Liver (tissue), 8 donors: ENCODE measurements at regions not wholly inside any gene's neighbourhood (a gene's known extent, or its start where the extent isn't known, plus 50 kb on each side); places are given as distances from the start of the nearest gene placed in this dataset.

ENCODE experiments used
- DNase-seq: peaks from one replicate; pipeline ENCODE4 v3.0.0-alpha.2; 2017; ENCODE audit warnings: low spot score
- H3K27ac ChIP-seq, 2 donors: one replicate each; pipeline ENCODE4 v1.7.0; 2013; ENCODE audit warnings: inconsistent platforms in 2 of 2, low read length in 2 of 2, control low read depth in 1 of 2, low read depth in 1 of 2, mild to moderate bottlenecking in 1 of 2
- H3K27me3 ChIP-seq, 4 donors: one replicate each; pipeline versions ENCODE4 v1.6.1 to v1.7.0; 2013; ENCODE audit warnings: low read length in 3 of 4, inconsistent platforms in 1 of 4, mild to moderate bottlenecking in 1 of 4, moderate library complexity in 1 of 4; ENCODE audit not compliant: control insufficient read depth in 4 of 4, insufficient read depth in 4 of 4
- H3K36me3 ChIP-seq, 4 donors: one replicate each; pipeline versions ENCODE4 v1.6.1 to v1.7.0; 2013; ENCODE audit warnings: low read length in 3 of 4, mild to moderate bottlenecking in 3 of 4, low read depth in 1 of 4, moderate library complexity in 1 of 4; ENCODE audit not compliant: control insufficient read depth in 4 of 4, insufficient read depth in 3 of 4
- H3K4me1 ChIP-seq, 4 donors: one replicate each; pipeline versions ENCODE4 v1.6.1 to v1.7.0; 2013; ENCODE audit warnings: low read length in 3 of 4, mild to moderate bottlenecking in 3 of 4, moderate library complexity in 1 of 4; ENCODE audit not compliant: control insufficient read depth in 4 of 4, insufficient read depth in 4 of 4
- H3K4me3 ChIP-seq, 3 donors: one replicate each; pipeline versions ENCODE4 v1.6.1 to v1.7.0; 2013; ENCODE audit warnings: low read length in 3 of 3, control low read depth in 1 of 3, low read depth in 1 of 3, mild to moderate bottlenecking in 1 of 3
- H3K9ac ChIP-seq, 2 donors: one replicate each; pipeline ENCODE4 v1.7.0; 2013; ENCODE audit warnings: low read length in 2 of 2, mild to moderate bottlenecking in 2 of 2, moderate library complexity in 2 of 2, control low read depth in 1 of 2, low read depth in 1 of 2
- H3K9me3 ChIP-seq, 4 donors: one replicate each; pipeline versions ENCODE4 v1.6.1 to v1.7.0; 2013; ENCODE audit warnings: low read length in 3 of 4; ENCODE audit not compliant: control insufficient read depth in 4 of 4
- CTCF ChIP-seq: fragments of 150-350 bp; IDR thresholded peaks from 2 replicates; pipeline ENCODE4 v1.5.1; 2017; ENCODE audit warnings: improper control_type of control experiment, low read depth, low read length; ENCODE audit not compliant: missing input control
- EGR1 ChIP-seq, 2 donors: IDR thresholded peaks; 2 replicates each; pipeline ENCODE4 v1.6.1; 2016 to 2018; ENCODE audit warnings: antibody characterized with exemption in 2 of 2, low read depth in 2 of 2
- GABPA ChIP-seq, 2 donors: IDR thresholded peaks in 1 of 2; conservative IDR thresholded peaks in 1 of 2; 2 replicates each; pipeline ENCODE4 v1.6.1; 2016; ENCODE audit warnings: antibody characterized with exemption in 2 of 2, mild to moderate bottlenecking in 1 of 2, moderate library complexity in 1 of 2
- HNF4A ChIP-seq, 2 donors: conservative IDR thresholded peaks; 2 replicates each; pipeline ENCODE4 v1.6.1; 2016; ENCODE audit warnings: antibody characterized with exemption in 2 of 2, mild to moderate bottlenecking in 2 of 2
- HNF4G ChIP-seq: IDR thresholded peaks from 2 replicates; pipeline ENCODE4 v1.6.1; 2016; ENCODE audit warnings: antibody characterized with exemption
- JUND ChIP-seq, 2 donors: IDR thresholded peaks; 2 replicates each; pipeline ENCODE4 v1.6.1; 2016; ENCODE audit warnings: antibody characterized with exemption in 2 of 2
- NR2F2 ChIP-seq: IDR thresholded peaks from 2 replicates; pipeline ENCODE4 v1.6.1; 2016; ENCODE audit warnings: antibody characterized with exemption
- RAD21 ChIP-seq, 2 donors: IDR thresholded peaks; 2 replicates each; pipeline ENCODE4 v1.6.1; 2016; ENCODE audit warnings: antibody characterized with exemption in 2 of 2, mild to moderate bottlenecking in 2 of 2
- REST ChIP-seq: IDR thresholded peaks from 2 replicates; pipeline ENCODE4 v1.6.1; 2016; ENCODE audit warnings: antibody characterized with exemption, mild to moderate bottlenecking
- RXRA ChIP-seq, 2 donors: IDR thresholded peaks; 2 replicates each; pipeline ENCODE4 v1.6.1; 2017 to 2018; ENCODE audit warnings: antibody characterized with exemption in 2 of 2, mild to moderate bottlenecking in 1 of 2
- SP1 ChIP-seq: IDR thresholded peaks from 2 replicates; pipeline ENCODE4 v1.6.1; 2018; ENCODE audit warnings: antibody characterized with exemption, mild to moderate bottlenecking
- TAF1 ChIP-seq: conservative IDR thresholded peaks from 2 replicates; pipeline ENCODE4 v1.6.1; 2016; ENCODE audit warnings: antibody characterized with exemption, mild to moderate bottlenecking
- YY1 ChIP-seq: IDR thresholded peaks from 2 replicates; pipeline ENCODE4 v1.6.1; 2016; ENCODE audit warnings: antibody characterized with exemption, mild to moderate bottlenecking
- WGBS: extraction: QIAGEN DNeasy Blood & Tissue Kit; methylation state at CpG from one replicate; pipeline ENCODE4 v1.1.7; 2013; 5-methylcytosine and 5-hydroxymethylcytosine counted together
- donor health status: healthy.
- donor health status: healthy.
- donor health status: healthy.
- donor health status: healthy.
- donor health status: healthy.

- TF ChIP-seq SP1 (no peak), HNF4A (conservative IDR thresholded peaks at IDR 0.05) (no peak)
Measured at GRCh38 chr4:31007858-31008257, 287.7 kb downstream of the PCDH7 start (continued).

GRCh38 chr4:31009926-31010325 is 289.8 kb downstream of the PCDH7 start:
- H3K4me3 ChIP-seq: no peak overlapping the region
- H3K9me3 ChIP-seq: no peaks in the 10 kb centered on the region
- no peak overlapping the region for H3K9ac ChIP-seq
- no peak for TF ChIP-seq YY1
- no peak for DNase-seq
- H3K27me3 ChIP-seq: no peaks in the 10 kb centered on the region
- H3K36me3 ChIP-seq: no peaks in the 10 kb centered on the region
- no peak overlapping the region for H3K27ac ChIP-seq
- no peaks in the 10 kb centered on the region for H3K4me1 ChIP-seq

GRCh38 chr4:31015123-31015522 is 295.0 kb downstream of the PCDH7 start:
- no peaks in the 10 kb centered on the region for H3K36me3 ChIP-seq
- 57% methylated on average over 3 of the region's 3 CpGs for WGBS

More at GRCh38 chr4:31015123-31015522, 295.0 kb downstream of the PCDH7 start:
- no peaks in the 10 kb centered on the region for H3K9me3 ChIP-seq
- no peak overlapping the region for H3K27ac ChIP-seq
- no peak overlapping the region for H3K9ac ChIP-seq
- no peak for TF ChIP-seq RAD21 (IDR thresholded peaks at IDR 0.05)
- no peak for TF ChIP-seq TAF1
- no peak for TF ChIP-seq EGR1 (IDR thresholded peaks at IDR 0.05; ENCODE audit: low read depth in 2 of 2)
- TF ChIP-seq RXRA (IDR thresholded peaks at IDR 0.05): no peak
- TF ChIP-seq REST: no peak
- no peak for TF ChIP-seq HNF4G
- no peak for TF ChIP-seq GABPA (IDR thresholded peaks at IDR 0.05 in 1 of 2, conservative IDR thresholded peaks at IDR 0.05 in 1 of 2)
- no peak for TF ChIP-seq CTCF
- TF ChIP-seq JUND (IDR thresholded peaks at IDR 0.05): no peak
- no peak for TF ChIP-seq NR2F2
- DNase-seq: no peak
- H3K4me1 ChIP-seq: no peaks in the 10 kb centered on the region
- H3K27me3 ChIP-seq: no peaks in the 10 kb centered on the region
- no peak overlapping the region for H3K4me3 ChIP-seq
